ENCODE measurements at regions not wholly inside any gene's neighbourhood (a gene's known extent, or its start where the extent isn't known, plus 50 kb on each side); places are given as distances from the start of the nearest gene placed in this dataset.

- DNase-seq (ENCODE audit: low spot score), result no peak
Observed at GRCh38 chr5:166963596-166963995, 1327.8 kb upstream of the WWC1 start.

GRCh38 chr5:166977911-166978422, 1313.5 kb upstream of the WWC1 start:
- no peak for DNase-seq (ENCODE audit: low spot score)

GRCh38 chr5:166979307-166979895, 1312.0 kb upstream of the WWC1 start:
- no peak for DNase-seq (ENCODE audit: low spot score)

GRCh38 chr5:166980666-166981065, 1310.8 kb upstream of the WWC1 start:
- DNase-seq (ENCODE audit: low spot score), result no peak

GRCh38 chr5:166982226-166982625, 1309.2 kb upstream of the WWC1 start:
- DNase-seq (ENCODE audit: low spot score), result no peak

GRCh38 chr5:166991601-166992000, 1299.8 kb upstream of the WWC1 start:
- no peak for DNase-seq (ENCODE audit: low spot score)

- DNase-seq (ENCODE audit: low spot score), result no peak
Observed at GRCh38 chr5:166992108-166992507, 1299.3 kb upstream of the WWC1 start.

- DNase-seq (ENCODE audit: low spot score), result no peak
Observed at GRCh38 chr5:166992874-166993722, 1298.3 kb upstream of the WWC1 start.

- DNase-seq (ENCODE audit: low spot score), result no peak
Observed at GRCh38 chr5:166994226-166994625, 1297.2 kb upstream of the WWC1 start.

- DNase-seq (ENCODE audit: low spot score), result no peak
Observed at GRCh38 chr5:167001246-167001645, 1290.2 kb upstream of the WWC1 start.

- no peak for DNase-seq (ENCODE audit: low spot score)
Observed at GRCh38 chr5:167008705-167009104, 1282.7 kb upstream of the WWC1 start.

GRCh38 chr5:167011196-167011595, 1280.2 kb upstream of the WWC1 start:
- DNase-seq (ENCODE audit: low spot score), result no peak

GRCh38 chr5:167012123-167013034, 1279.1 kb upstream of the WWC1 start:
- no peak for DNase-seq (ENCODE audit: low spot score)

GRCh38 chr5:167014401-167015056, 1276.9 kb upstream of the WWC1 start:
- DNase-seq (ENCODE audit: low spot score), result no peak

- DNase-seq (ENCODE audit: low spot score), result no peak
Observed at GRCh38 chr5:167020418-167020817, 1271.0 kb upstream of the WWC1 start.

- no peak for DNase-seq (ENCODE audit: low spot score)
Observed at GRCh38 chr5:167029488-167029887, 1262.0 kb upstream of the WWC1 start.

- DNase-seq (ENCODE audit: low spot score), result no peak
Observed at GRCh38 chr5:167030500-167031120, 1260.8 kb upstream of the WWC1 start.

- DNase-seq (ENCODE audit: low spot score), result no peak
Observed at GRCh38 chr5:167036585-167036984, 1254.9 kb upstream of the WWC1 start.

GRCh38 chr5:167049043-167049663, 1242.3 kb upstream of the WWC1 start:
- peak; percentile 67 for DNase-seq (ENCODE audit: low spot score)

- DNase-seq (ENCODE audit: low spot score), result no peak
Observed at GRCh38 chr5:167049771-167050567, 1241.5 kb upstream of the WWC1 start.

Data from SW480 (cell line).